ENCODE measurements at regions not wholly inside any gene's neighbourhood (a gene's known extent, or its start where the extent isn't known, plus 50 kb on each side); places are given as distances from the start of the nearest gene placed in this dataset.

DNA sequence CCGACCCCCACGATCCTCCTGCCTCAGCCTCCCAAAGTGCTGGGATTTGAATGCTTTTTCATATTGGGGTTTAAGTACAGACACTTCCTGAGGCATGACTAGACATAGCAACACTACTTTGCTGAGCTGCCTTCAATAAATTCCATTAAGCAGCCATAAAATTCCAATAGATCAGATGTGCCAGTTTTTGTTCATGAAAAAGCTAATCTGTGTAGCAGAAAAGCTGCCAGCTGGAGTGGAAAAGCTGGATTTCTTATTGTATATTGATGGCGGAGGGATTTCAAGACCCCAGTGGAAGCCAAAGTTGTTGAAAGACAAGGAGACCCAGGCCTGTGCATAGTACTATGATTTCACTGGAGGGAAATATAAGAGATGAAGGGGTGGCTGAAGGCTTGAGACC, 209.0 kb upstream of the NUDT4 start:
- no peak for DNase-seq (ENCODE audit: low read depth)
- no peaks in the 10 kb centered on the region for H3K27me3 ChIP-seq (ENCODE audit: control insufficient read depth, insufficient read depth, low read length)
- H3K4me3 ChIP-seq (ENCODE audit: low read depth, low read length) = no peak overlapping the region
- TF ChIP-seq, protein P1, sequence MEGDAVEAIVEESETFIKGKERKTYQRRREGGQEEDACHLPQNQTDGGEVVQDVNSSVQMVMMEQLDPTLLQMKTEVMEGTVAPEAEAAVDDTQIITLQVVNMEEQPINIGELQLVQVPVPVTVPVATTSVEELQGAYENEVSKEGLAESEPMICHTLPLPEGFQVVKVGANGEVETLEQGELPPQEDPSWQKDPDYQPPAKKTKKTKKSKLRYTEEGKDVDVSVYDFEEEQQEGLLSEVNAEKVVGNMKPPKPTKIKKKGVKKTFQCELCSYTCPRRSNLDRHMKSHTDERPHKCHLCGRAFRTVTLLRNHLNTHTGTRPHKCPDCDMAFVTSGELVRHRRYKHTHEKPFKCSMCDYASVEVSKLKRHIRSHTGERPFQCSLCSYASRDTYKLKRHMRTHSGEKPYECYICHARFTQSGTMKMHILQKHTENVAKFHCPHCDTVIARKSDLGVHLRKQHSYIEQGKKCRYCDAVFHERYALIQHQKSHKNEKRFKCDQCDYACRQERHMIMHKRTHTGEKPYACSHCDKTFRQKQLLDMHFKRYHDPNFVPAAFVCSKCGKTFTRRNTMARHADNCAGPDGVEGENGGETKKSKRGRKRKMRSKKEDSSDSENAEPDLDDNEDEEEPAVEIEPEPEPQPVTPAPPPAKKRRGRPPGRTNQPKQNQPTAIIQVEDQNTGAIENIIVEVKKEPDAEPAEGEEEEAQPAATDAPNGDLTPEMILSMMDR (IDR thresholded peaks at IDR 0.05; ENCODE audit: insufficient read depth, low read length, poor library complexity, severe bottlenecking) = no peak
- no peaks in the 10 kb centered on the region for H3K36me3 ChIP-seq (ENCODE audit: control insufficient read depth, insufficient read depth, low read length)

DNA sequence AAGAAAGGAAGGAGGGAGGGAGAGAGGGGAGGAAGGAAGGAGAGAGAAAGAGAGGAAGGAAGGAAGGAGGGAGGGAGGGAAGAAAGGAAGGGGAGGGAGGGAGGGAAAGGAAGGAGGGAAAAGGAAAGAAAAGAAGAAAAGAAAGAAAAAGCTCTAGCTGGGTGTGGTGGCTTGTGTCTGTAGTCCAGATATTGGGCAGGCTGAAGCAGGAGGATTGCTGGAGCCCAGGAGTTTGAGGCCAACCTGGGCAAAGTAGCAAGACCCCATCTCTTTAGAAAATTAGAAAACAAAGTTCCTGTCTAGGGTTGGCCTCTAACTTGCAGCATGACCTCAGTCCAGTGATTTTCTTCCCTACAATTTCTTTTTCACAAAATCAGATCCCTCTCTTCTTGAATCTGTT, 208.2 kb upstream of the NUDT4 start:
- no peaks in the 10 kb centered on the region for H3K36me3 ChIP-seq (ENCODE audit: control insufficient read depth, insufficient read depth, low read length)

DNA sequence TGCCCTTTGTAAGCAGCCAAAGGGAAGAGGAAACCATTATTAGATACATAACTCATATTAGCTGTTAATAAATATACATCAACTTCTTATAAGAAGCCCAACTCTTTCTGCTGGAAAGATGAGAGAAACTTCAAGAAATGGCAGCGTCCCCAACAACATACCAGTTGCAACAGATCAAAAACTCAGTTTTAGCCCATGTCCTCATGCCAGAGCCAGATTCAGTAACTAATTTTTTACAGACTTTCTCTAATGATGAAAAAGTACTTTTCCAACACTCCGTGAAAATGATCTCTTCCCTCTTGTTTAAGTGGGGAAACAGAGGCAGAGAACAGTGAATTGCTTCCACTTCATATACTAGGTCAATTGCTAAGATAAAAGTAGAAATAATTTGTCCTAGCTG, 206.8 kb upstream of the NUDT4 start:
- no peak overlapping the region for H3K4me3 ChIP-seq (ENCODE audit: low read depth, low read length)
- no peaks in the 10 kb centered on the region for H3K36me3 ChIP-seq (ENCODE audit: control insufficient read depth, insufficient read depth, low read length)
- TF ChIP-seq, protein P1 (IDR thresholded peaks at IDR 0.05; ENCODE audit: insufficient read depth, low read length, poor library complexity, severe bottlenecking) = no peak
- no peaks in the 10 kb centered on the region for H3K27me3 ChIP-seq (ENCODE audit: control insufficient read depth, insufficient read depth, low read length)
- no peak for DNase-seq (ENCODE audit: low read depth)

More for the DNA sequence above, 208.2 kb upstream of the NUDT4 start:
- no peak for DNase-seq (ENCODE audit: low read depth)
- Histone ChIP-seq H3K27me3 (ENCODE audit: control insufficient read depth, insufficient read depth, low read length) (no peaks in the 10 kb centered on the region), H3K4me3 (ENCODE audit: low read depth, low read length) (no peak overlapping the region)
- TF ChIP-seq, protein P1 (IDR thresholded peaks at IDR 0.05; ENCODE audit: insufficient read depth, low read length, poor library complexity, severe bottlenecking) = no peak

DNA sequence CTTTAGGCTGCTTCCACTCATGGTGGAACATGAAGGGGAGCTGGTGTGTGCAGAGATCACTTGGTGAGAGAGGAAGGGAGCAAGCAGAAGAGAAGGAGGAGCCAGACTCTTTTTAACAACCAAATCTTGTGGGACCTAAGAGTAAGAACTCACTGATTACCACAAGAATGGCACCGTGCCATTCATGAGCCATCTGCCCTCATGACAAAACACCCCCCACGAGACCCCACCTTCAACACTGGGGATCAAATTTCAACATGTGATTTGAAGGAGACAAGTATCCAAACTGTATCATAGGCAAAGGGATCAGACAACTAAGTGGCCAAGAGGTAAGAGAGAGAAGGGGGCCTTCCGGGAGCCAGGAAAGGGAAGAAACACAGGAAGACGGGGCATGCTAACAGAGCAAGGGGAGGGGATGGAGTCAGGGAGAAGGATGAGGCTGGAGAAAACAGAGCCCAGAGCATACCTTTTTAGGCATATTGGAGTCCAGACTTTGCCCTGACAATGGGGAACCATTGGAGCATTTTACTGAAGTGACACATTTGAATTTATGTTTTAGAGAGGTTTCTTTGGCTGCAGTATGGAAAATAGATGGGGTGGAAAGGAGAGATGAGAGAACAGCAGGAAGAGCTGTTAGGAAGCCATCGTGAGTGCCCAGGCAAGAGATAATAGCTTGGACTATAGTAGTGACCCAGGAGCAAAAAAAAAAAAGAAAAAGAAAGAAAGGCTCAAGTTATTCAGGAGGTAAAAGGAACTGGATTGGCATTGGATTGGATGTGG, 204.4 kb upstream of the NUDT4 start:
- H3K4me3 ChIP-seq (ENCODE audit: low read depth, low read length) = no peak overlapping the region
- H3K27me3 ChIP-seq (ENCODE audit: control insufficient read depth, insufficient read depth, low read length) = no peaks in the 10 kb centered on the region

DNA sequence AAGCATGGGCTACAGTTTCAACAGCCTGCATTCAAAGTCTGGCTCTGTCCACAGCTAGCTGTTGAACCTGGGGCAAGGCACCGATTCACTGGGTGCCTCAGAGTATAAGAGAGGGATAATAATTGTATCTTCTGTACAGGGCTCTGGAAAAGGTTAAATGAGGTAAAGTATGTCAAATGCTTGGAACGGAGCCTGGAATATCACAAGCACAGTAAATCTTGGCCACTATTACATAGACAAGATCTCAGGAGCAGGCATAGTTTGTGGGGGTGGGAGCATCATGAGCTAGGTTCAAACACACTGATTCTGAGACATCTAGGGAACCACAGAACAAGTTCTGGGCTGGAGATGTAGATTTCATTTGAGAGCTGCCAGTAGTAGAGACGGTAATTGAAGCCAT, 203.7 kb upstream of the NUDT4 start:
- Histone ChIP-seq H3K4me3 (ENCODE audit: low read depth, low read length) (no peak overlapping the region), H3K36me3 (ENCODE audit: control insufficient read depth, insufficient read depth, low read length) (no peaks in the 10 kb centered on the region), H3K27me3 (ENCODE audit: control insufficient read depth, insufficient read depth, low read length) (no peaks in the 10 kb centered on the region)
- TF ChIP-seq, protein P1 (IDR thresholded peaks at IDR 0.05; ENCODE audit: insufficient read depth, low read length, poor library complexity, severe bottlenecking) = no peak
- no peak for DNase-seq (ENCODE audit: low read depth)

More for the DNA sequence above, 204.4 kb upstream of the NUDT4 start:
- no peaks in the 10 kb centered on the region for H3K36me3 ChIP-seq (ENCODE audit: control insufficient read depth, insufficient read depth, low read length)
- TF ChIP-seq, protein P1 (IDR thresholded peaks at IDR 0.05; ENCODE audit: insufficient read depth, low read length, poor library complexity, severe bottlenecking) = no peak
- no peak for DNase-seq (ENCODE audit: low read depth)

DNA sequence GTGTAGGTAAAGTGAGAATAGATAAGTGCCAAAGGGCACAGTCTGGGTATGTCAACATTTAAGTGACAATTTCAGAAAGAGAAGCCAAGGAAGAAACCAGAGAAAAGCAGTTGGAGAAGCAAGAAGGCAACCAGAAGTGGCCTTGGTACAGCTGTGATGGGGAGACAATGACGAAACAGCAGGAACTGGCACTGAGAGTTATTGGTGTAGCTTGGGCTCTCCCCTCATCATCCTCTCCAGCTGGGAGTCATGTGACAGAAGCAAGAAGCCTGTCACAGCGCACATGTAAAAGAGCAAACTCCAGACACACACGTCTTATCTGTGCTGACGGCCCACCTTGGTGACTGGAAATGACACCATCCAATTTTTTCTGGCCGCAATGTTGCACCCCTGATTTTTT, 203.3 kb upstream of the NUDT4 start:
- no peak for DNase-seq (ENCODE audit: low read depth)
- TF ChIP-seq, protein P1 (IDR thresholded peaks at IDR 0.05; ENCODE audit: insufficient read depth, low read length, poor library complexity, severe bottlenecking) = no peak
- H3K36me3 ChIP-seq (ENCODE audit: control insufficient read depth, insufficient read depth, low read length) = no peaks in the 10 kb centered on the region
- no peak overlapping the region for H3K4me3 ChIP-seq (ENCODE audit: low read depth, low read length)
- no peaks in the 10 kb centered on the region for H3K27me3 ChIP-seq (ENCODE audit: control insufficient read depth, insufficient read depth, low read length)

Measured in kidney epithelial cell (primary cell).